ENCODE measurements at regions not wholly inside any gene's neighbourhood (a gene's known extent, or its start where the extent isn't known, plus 50 kb on each side); places are given as distances from the start of the nearest gene placed in this dataset.

GRCh38 chr5:65098393-65098792 is 329.7 kb downstream of the CWC27 start:
- Mint-ChIP-seq H3K36me3 (ENCODE audit: low read depth) (no peaks in the 10 kb centered on the region), H3K4me1 (peaks cover 9% of the 10 kb centered on the region), H3K9me3 (no peaks in the 10 kb centered on the region), H3K27ac (no peak overlapping the region), H3K4me3 (no peak overlapping the region), H3K27me3 (peaks cover 16% of the 10 kb centered on the region)
- intact Hi-C loops (cut with micrococcal nuclease), result no loop called here
- no peak for DNase-seq

Measured in activated CD4-positive, alpha-beta T cell treated with anti-CD3 and anti-CD28 coated beads, Interleukin-2, amount 10 ng/mL, durations not matched to agents 24 days and 14 days (primary cell).